NOMO-1 treated with DMSO at 0.1 percent for 48 hours (cell line): ENCODE measurements at regions not wholly inside any gene's neighbourhood (a gene's known extent, or its start where the extent isn't known, plus 50 kb on each side); places are given as distances from the start of the nearest gene placed in this dataset.

Source experiments
- DNase-seq: peaks from one replicate; lab custom pipeline; 2025; ENCODE audit not compliant: unreplicated experiment; lab: John Stamatoyannopoulos, UW

DNA sequence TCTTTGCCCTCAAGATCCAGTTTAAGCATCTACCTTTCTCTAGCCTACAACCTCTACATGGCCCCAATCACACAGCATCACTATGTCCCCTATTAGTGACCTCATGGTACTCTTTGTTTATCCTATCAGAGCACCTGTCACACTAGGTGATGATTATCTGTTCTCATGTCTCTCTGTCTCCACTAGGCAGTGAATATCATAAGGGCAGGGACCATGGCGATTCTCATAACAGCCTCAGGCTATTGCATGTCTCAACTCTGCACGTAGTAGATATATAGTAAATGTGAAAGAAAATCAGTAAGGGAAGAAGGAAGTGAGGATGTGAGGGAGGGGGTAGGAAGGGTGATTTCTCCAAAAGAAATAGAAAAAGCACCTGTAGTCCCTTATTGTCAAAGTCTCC lies 311.0 kb downstream of the NSG2 start:
- DNase-seq: peak; percentile 11

DNA sequence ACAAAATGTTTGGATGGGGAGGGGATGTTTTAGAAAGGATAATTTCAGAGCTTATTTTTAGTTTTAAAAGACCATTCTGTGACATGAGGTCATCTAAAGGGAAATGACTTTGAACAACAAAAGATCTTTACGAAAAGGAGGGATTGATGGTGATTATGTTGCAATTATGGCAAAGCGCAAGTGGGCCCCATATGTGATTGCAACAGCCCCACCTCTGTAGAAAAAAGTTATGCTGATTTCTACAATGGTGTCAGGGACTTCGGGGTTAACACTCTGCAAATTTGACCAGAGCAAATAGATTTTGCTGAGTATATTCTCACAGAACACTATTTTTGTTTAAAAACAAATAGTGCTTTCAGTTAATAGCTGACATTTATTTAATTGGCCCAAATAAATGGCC lies 312.8 kb downstream of the NSG2 start:
- peak; percentile 49 for DNase-seq

DNA sequence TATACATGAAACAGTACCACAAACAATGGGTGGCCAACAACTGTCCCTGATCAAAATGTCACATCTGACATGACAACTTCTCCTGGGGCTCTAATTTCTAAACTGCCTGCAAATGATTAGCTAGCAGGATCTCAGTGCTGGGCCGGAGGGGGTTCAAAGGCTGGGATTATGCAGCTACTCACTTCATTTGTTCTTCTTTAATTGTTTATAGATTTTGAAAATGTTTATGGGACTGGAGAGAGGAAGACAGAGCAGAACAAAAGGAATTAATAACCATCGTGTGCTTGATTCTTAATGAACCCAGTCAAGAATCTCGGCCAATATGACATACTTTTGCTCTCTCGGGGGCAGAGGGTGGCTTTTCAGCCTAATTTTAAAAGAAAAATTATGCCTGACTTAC lies 313.6 kb downstream of the NSG2 start:
- DNase-seq: no peak

DNA sequence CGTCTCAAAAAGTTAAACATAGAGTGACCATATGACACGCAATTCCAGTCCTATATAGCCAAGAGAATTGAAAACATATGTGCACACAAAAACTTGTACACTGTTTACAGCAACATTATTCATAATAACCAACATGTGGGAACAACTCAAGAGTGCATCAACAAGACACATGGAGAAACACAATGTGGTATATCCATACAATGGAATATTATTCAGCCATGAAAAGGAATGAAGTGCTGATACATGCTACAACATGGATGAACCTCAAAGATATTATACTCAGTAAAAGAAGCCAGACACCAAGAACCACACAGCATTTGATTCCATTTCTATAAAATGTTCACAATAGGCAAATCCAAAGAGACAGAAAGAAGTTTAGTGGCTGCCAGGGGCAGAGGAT lies 317.0 kb downstream of the NSG2 start:
- no peak for DNase-seq

DNA sequence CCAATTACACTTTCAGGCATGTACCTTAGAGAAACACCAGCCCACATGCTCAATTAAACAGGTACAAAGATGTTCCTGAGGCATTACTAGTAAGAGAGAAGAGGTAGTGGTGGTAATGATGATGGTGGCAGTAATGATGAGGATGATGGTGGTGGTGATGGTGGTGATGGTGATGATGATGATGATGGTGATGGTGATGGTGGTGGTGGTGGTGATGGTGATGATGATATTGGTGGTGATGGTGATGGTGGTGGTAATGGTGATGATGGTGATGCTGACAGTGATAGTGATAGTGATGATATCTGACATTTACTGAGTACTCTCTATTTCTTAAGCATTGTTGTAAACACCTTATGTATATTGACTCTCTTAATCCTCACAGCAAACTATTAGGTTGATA lies 318.4 kb downstream of the NSG2 start:
- no peak for DNase-seq

DNA sequence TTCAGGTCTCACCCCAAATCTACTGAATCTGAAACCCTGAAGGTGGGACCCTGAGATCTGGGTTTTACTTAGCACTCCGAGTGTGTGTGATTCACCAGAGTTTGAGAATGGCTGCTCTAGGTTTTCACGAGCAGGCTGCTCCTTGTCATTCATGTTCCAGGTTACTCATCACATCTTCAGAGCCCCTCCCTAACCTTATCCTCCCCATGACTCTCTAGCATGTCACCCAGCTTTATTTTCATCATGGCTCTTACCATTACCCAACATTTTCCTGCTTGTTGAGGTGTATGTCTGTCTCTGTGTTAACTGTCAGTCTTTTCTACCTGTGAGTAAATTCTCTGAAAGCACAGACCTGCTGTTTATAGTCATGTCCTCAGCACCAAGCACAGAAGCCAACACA lies 319.2 kb downstream of the NSG2 start:
- no peak for DNase-seq

DNA sequence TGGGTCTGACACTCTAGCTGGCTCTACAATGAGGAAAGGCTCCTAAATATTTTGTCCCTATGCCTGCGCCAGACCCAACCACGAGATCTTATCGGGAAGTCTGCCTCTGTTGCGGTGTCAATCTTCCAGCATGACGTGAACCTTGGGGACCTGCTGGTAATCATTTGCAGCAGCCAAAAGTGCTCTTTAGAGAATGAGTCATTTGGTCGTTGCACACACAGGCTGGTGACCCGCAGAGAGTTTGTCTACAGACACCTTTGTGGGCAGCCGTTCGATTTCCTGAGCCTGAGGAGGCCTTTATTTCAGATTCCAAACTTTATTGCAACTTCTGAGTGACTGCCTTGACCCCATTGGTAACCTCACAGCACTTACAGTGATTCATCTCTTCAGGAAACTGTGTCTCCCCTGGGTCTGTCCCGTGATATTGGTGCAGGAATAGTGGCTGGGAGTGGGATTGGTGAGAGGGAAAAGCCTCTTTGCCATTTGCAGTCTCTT lies 326.1 kb downstream of the NSG2 start:
- DNase-seq: no peak

DNA sequence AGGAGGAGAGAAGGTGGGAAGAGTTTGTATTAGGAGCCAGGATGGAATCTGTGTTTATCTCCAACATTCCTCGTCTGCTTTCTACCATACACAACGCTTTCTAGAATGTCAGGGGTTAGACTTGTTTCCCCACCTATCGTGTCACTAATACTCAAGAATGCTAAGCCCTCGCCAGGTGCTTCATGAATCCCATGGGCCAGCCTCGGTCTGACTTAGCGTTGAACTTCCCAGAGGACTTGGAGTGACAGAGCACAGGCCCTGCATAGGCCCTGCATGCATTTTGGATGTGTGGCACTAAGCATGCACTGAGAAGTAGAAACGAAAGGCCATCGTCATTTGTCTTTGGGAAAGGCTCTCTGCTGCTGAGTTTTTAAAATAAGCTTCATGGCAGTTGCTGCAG lies 328.7 kb downstream of the NSG2 start:
- DNase-seq: no peak

DNA sequence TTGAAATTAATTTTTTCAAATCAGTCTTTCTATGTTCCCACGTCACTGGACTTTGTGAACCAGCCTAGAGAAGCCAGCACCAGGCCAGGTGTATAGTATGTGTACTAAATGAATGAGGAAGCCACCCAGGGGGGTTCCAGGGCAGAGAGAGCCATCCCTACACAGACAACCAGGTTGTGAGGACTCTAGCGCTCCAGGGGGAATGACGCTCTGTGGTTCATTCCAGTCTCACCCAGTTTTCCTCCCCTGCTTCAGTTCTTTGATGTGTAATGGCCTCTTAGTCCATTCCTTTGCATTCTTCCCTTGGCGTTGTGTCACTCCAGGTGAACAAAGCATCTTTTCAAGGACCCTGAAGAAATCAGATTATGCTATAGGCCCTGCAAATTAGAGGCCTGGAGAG lies 330.6 kb downstream of the NSG2 start:
- no peak for DNase-seq

DNA sequence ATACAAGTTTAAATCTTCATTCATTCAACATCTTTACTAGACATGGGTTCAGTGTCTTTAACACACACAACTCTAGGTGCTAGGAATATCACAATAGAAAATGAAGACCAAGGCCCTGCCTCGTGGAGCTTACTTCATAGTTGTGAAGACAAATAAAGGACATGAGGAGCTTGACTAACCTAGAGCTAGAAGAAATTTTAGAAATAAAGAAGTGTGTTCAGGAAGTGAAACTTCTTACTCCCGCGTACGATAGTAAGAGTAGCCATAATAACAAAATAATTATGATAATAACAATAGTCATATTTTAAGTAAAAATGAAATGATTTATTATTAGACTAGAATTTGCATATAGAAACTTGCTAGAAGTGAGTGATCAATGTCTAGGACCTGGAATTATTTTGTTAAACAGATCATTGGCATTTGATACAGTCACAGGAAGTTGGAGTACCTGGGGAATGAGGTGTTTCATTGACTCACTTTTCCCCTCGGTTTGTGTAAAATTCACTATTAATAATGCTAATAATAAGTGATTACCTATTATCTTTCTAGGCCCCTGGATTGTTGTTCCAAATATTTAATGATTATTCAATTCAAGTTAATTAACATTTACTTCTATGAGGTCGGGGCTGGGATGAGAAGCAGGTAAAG lies 331.3 kb downstream of the NSG2 start:
- DNase-seq: peak; percentile 72

DNA sequence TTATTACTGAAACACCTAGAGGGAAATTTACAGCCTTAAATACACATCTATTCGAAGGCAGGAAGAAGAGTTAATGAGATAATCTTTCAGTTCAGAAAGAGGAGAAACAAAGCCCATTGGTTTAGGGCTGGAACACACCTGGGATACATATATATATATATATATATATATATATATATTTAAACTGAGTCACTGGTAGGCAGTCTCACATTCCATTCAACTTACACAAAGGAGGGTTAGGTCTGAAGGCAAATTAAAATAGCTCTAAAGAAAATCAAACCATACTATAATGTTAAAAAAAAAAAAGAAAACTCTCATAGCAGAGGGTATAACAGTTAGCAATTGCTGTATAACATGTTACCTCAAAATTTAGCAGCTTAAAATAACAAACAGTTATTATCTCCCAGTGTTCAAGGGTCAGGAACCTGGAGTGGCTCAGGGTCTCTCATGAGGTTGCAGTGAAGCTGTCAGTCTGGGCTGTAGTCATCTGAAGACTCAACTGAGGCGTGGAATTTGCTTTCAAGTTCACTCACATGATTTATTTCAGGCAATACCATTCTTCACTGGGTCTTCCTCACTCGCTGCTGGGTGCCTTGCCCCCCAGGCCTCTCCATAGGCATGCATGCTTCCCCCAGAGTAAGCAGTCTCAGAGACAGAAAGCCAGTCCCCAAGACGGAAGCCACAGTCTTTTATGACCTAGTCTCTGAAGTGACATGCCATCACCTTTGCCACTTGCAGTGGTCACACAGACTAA lies 332.8 kb downstream of the NSG2 start:
- DNase-seq: no peak

DNA sequence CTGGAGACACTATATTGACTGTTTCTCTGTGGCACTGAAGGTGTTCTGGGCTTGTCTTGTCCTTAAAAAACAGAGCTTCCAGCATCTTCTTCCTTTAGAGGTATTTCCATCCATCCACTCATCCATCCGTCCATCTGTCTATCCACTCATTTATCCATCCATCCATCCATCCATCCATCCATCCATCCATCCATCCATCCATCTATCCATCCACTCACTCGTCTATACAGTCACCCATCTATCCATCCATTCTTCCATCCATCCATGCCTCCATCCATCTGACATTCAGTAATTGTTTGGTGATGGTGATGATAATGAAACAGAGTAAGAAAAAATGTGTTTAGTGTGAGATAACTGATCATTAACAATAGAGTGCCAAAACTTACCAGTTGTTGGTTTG lies 334.8 kb downstream of the NSG2 start:
- DNase-seq: no peak

DNA sequence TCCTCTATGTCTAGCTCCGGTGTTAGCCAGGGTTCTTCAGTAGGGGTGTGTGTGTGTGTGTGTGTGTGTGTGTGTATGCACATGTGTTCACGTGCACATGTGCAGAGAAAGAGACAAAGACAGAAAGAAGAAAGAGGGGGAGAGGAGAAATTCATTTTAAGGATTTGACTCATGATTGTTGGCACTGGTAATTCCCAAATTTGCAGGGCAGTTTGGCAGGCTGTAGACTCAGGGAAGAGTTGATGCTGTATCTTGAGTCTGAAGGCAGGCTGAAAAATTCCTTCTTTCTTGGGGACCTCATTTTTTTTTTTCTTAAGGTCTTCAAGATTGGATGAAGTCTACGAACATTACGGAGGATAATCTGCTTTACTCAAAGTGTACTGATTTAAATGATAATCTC lies 335.7 kb downstream of the NSG2 start:
- DNase-seq: no peak

DNA sequence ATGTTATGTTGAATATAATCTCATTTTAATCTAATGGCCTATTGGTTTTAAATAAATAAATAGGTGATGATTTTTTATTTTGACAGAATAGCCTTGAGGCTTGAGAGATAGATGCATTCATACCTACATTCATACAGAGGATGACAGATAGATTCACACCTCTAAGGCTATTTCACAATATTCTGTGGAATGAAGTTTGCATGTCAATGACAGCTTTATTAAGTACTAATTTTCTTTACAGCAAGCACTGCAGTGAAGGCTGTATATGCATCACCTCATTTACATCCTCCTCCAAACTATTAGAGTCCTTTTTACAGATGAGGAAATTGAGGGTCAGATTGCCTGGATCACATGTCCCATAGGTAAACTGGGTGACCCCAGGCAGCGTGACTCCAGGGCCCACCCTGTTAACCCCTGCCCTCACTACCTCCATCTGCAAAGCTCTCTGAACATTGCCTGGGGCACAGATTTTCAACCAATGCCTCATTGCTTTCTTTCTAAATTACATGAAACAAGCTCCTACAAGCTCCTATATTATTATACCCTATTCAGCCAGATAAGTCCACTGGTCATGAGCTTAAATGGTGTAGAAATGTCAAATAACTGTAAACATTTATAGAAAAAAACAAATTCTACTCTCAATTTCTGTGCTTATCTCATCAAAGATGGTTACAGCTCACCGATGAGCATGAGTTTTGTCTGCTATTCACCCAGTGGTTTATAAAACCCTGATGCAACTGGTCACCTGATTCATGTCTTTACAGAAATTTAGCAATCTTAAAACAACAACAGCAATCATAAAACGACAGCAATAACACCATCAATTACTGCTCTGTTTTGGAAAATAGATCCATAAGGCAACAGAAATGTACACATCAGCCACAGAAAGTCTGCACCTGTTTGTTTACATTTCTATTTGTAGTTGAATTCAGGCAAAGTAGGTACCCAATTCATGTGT lies 338.0 kb downstream of the NSG2 start:
- DNase-seq: no peak

DNA sequence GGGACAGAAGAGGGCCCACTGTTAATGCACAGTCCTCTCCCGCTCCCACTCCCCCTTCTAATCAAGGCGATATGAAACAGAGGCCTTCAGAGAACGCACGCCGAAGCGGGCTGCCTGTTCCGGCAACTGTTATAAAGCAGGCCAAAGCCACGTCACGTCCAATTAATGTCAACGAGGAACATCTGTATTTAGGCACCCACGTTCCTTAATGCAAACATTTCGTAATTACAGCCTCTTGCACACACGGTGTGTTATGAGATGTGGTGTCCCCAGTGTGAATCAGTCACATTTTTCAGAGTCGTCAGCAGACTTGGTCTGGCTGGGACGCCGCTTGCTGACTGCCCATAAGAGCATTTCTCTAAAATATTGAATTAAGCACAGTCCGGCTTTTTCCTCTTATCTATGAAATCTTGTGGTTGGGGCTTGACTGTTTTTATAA lies 339.0 kb downstream of the NSG2 start:
- DNase-seq: peak; percentile 36

DNA sequence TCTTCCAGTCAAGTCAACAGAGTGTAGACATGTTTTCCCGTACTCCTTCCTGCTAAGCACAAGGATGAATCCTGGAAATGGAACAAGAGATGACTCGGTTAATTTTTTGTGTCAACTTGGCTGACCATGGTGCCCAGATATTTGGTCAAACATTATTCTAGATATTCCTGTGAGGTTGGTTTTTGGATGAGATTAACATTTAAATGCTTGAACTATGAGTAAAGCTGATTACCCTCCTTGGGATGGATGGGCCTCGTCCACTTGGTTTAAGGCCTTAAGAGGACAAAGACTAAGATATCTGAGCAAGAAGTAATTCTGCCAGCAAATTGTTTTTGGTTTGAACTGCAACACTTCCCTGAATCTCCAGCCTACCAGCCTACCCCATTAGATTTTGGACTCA lies 338.1 kb upstream of the MSX2 start:
- no peak for DNase-seq

DNA sequence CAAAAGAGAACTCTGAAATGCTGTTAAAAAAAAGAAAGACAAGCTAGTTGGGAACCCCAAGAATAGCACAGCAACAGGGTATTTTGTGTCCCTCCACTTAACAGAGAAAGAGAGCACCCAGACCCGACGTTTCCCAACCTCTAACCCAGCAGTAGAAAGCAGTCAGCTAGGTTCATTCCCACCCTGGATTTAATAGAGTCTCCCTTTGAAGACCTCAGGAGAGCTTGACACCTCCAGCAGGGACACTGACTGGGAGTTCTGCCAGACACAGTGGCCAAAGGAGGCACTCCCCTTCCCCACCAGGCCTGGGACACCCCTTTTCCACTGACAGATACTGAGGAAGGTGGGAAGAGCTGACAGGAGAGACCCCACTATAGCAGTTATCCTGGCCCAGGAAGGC lies 337.5 kb upstream of the MSX2 start:
- no peak for DNase-seq

DNA sequence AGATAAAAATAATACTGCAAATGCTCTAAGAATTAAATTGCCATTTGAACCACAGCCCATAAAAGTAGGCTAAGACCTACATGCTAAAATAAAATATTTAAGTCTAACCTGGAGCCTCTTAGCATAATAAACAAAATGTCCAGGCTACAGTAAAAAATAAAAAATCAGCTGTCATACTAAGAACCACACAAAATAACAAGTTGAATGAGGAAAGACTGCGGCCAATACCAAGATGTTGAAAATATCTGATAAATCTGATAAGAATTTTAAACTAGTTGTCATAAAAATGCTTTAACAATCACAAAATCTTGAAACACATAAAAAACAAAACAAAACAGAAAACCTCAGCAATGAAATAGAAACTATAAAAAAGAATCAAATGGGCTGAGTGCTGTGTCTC lies 336.9 kb upstream of the MSX2 start:
- DNase-seq: no peak

DNA sequence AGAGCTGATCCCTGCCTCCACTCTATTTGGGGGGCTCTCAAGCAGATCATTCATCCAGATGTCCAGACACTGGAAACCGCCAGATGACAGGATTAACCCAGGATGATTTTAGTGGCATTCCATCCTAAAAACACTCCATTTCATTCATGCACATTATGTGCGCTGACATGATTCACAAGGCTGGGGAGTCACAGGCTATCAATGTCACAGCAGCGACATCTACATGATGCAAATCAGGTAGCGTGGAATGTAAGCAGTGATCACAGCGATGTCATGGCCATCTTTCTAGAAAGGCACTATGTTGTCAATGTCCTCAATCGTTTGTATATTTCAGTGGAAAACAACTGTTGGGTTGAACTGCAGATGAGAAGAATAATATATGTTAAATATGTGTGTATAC lies 331.5 kb upstream of the MSX2 start:
- DNase-seq: no peak

DNA sequence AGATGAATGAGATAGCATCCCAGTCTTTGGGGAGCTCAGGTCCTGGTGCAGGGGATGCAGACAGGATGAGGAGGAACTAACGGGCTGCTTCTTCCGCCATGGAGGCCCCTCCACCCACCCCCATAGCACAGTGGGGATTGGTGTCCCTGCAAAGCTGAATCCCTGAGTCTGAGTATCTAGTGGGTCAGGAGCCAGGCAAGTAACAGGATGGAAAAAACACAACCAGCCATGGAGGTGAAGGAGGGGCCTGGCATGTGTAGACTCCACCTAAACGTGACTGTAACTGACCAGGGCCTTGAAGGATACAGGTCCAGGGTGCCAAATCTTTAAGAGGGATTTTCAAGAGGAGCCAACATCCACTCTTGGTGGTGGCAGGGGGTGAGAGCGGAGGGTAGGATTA lies 327.8 kb upstream of the MSX2 start:
- no peak for DNase-seq

DNA sequence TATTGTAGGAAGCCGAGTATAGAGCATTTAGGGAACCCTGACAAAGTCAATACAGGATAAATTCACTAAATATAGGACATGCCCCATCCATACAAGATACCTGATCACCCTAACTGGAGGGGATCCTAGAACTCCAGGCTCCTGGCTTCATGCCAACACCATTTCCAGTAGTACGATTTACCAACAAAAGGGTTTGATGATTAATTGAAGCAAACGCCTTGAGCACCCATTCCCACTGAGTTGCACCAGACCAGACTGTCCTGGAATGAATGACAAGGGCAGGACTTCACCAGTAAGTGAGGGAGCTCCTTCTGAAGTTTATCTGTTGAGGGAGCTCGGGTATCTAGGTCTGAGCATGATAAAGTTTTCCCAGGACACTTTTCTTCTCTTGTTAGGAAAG lies 327.2 kb upstream of the MSX2 start:
- no peak for DNase-seq

DNA sequence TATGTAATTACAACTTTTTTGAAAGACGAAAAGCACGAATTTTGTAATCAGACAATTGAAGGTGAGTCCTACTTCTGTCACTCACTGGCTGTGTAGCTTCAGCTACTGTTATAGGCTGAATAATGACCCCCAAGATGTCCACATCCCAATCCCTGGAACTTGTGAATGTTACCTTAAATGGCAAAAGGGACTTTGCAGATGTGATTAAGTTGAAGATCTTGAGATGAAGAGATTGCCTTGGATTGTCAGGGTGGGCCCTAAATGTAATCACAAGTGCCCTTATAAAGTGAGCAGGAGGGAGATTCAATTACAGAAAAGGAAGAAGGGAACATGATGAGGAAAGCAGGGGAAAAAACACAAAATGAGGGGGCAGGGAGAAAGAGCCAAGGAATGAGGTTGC lies 326.2 kb upstream of the MSX2 start:
- DNase-seq: no peak
